Smooth muscle cell (in vitro differentiated cells): ENCODE measurements at regions not wholly inside any gene's neighbourhood (a gene's known extent, or its start where the extent isn't known, plus 50 kb on each side); places are given as distances from the start of the nearest gene placed in this dataset.
A peak's percentile ranks its signal among the peaks of the same experiment; 100 is the strongest.

ENCODE experiments used
- DNase-seq: peaks from one replicate; lab custom pipeline; 2025; ENCODE audit not compliant: unreplicated experiment; lab: John Stamatoyannopoulos, UW
- H2AFZ ChIP-seq: fragments of 200-600 bp; sonication (generic); 2 replicates; pipeline ENCODE4 v1.6.0; 2016; ENCODE audit warnings: antibody characterized with exemption, low read depth, mild to moderate bottlenecking
- H3F3A ChIP-seq: fragments of 200-600 bp; sonication (generic); 2 replicates; pipeline ENCODE4 v1.6.0; 2017; ENCODE audit warnings: antibody characterized with exemption, low read depth
- H3K27ac ChIP-seq: fragments of 200-600 bp; sonication (generic); 2 replicates; pipeline ENCODE4 v1.5.1; 2016; ENCODE audit warnings: low read depth, mild to moderate bottlenecking
- H3K27me3 ChIP-seq: fragments of 200-600 bp; sonication (generic); 2 replicates; pipeline ENCODE4 v1.6.1; 2016; ENCODE audit warnings: low read depth, mild to moderate bottlenecking
- H3K36me3 ChIP-seq: fragments of 200-600 bp; sonication (generic); 2 replicates; pipeline ENCODE4 v1.5.1; 2016; ENCODE audit warnings: low read depth
- H3K4me1 ChIP-seq: fragments of 200-600 bp; sonication (generic); 2 replicates; pipeline ENCODE4 v1.5.1; 2016; ENCODE audit warnings: low read depth
- H3K4me2 ChIP-seq: fragments of 200-600 bp; sonication (generic); 2 replicates; pipeline ENCODE4 v1.6.0; 2016; ENCODE audit warnings: mild to moderate bottlenecking
- H3K4me3 ChIP-seq: fragments of 200-600 bp; sonication (generic); 2 replicates; pipeline ENCODE4 v1.5.1; 2016; ENCODE audit warnings: mild to moderate bottlenecking
- H3K79me2 ChIP-seq: fragments of 200-600 bp; sonication (generic); 2 replicates; pipeline ENCODE4 v1.6.0; 2016; ENCODE audit warnings: low read depth, mild to moderate bottlenecking
- H3K9ac ChIP-seq: fragments of 200-600 bp; sonication (generic); 2 replicates; pipeline ENCODE4 v1.6.0; 2016; ENCODE audit warnings: low read depth
- H3K9me3 ChIP-seq: fragments of 200-600 bp; sonication (generic); replicated peaks from 2 replicates; pipeline ENCODE4 v1.5.1; 2016; ENCODE audit warnings: low read depth
- H4K20me1 ChIP-seq: fragments of 200-600 bp; sonication (generic); 2 replicates; pipeline ENCODE4 v1.6.0; 2016; ENCODE audit warnings: low read depth
- CTCF ChIP-seq: fragments of 200-600 bp; sonication (generic); IDR thresholded peaks from 2 replicates; pipeline ENCODE4 v1.5.1; 2017; ENCODE audit warnings: borderline replicate concordance, mild to moderate bottlenecking, antibody characterized with exemption; ENCODE audit not compliant: insufficient read depth, poor library complexity, severe bottlenecking
- WGBS: methylation state at CpG from one replicate; pipeline ENCODE4 v1.1.7; 2016; ENCODE audit warnings: low lambda C conversion rate; 5-methylcytosine and 5-hydroxymethylcytosine counted together

- no peaks in the 10 kb centered on the region for H3K9me3 ChIP-seq
- H3K27me3 ChIP-seq: no peaks in the 10 kb centered on the region
- TF ChIP-seq CTCF: no peak
- no peak overlapping the region for H3K4me3 ChIP-seq
- DNase-seq: no peak
- no peaks in the 10 kb centered on the region for H3F3A ChIP-seq
- H3K79me2 ChIP-seq: no peaks in the 10 kb centered on the region
- WGBS: 41% methylated on average over 35 of the region's 35 CpGs
- H3K27ac ChIP-seq: no peak overlapping the region
- no peak overlapping the region for H3K9ac ChIP-seq
- no peak overlapping the region for H2AFZ ChIP-seq
- peaks cover 6% of the 10 kb centered on the region for H3K4me1 ChIP-seq
- H3K36me3 ChIP-seq: no peaks in the 10 kb centered on the region
- peak overlapping the region; percentile 67 for H3K4me2 ChIP-seq
- no peaks in the 10 kb centered on the region for H4K20me1 ChIP-seq
These were observed 84.6 kb downstream of the PDGFA start for GRCh38 chr7:434891-435629.

GRCh38 chr7:435630-436366 is 83.8 kb downstream of the PDGFA start:
- Histone ChIP-seq H3K9me3 (no peaks in the 10 kb centered on the region), H3K36me3 (no peaks in the 10 kb centered on the region), H3K4me2 (no peak overlapping the region), H3K27me3 (no peaks in the 10 kb centered on the region), H4K20me1 (no peaks in the 10 kb centered on the region), H3K4me3 (no peak overlapping the region), H3K27ac (no peak overlapping the region), H3F3A (no peaks in the 10 kb centered on the region), H3K79me2 (no peaks in the 10 kb centered on the region), H3K9ac (no peak overlapping the region), H2AFZ (no peak overlapping the region), H3K4me1 (peaks cover 6% of the 10 kb centered on the region)
- DNase-seq: no peak
- WGBS: 78% methylated on average over 28 of the region's 28 CpGs
- no peak for TF ChIP-seq CTCF

- Histone ChIP-seq H3K4me3 (no peak overlapping the region), H3K9ac (no peak overlapping the region)
These were observed 83.1 kb downstream of the PDGFA start for GRCh38 chr7:436367-437128.

More at GRCh38 chr7:436367-437128, 83.1 kb downstream of the PDGFA start:
- Histone ChIP-seq H2AFZ (no peak overlapping the region), H3K4me1 (peaks cover 6% of the 10 kb centered on the region), H3K79me2 (no peaks in the 10 kb centered on the region), H3K27me3 (no peaks in the 10 kb centered on the region), H4K20me1 (no peaks in the 10 kb centered on the region), H3K9me3 (no peaks in the 10 kb centered on the region), H3F3A (no peaks in the 10 kb centered on the region), H3K36me3 (no peaks in the 10 kb centered on the region), H3K4me2 (no peak overlapping the region), H3K27ac (no peak overlapping the region)
- DNase-seq: no peak
- no peak for TF ChIP-seq CTCF
- WGBS: 84% methylated on average over 26 of the region's 33 CpGs
